ENCODE measurements at regions not wholly inside any gene's neighbourhood (a gene's known extent, or its start where the extent isn't known, plus 50 kb on each side); places are given as distances from the start of the nearest gene placed in this dataset.

GRCh38 chr4:27094224-27094623, 233.6 kb downstream of the STIM2 start:
- TF ChIP-seq, protein P1, sequence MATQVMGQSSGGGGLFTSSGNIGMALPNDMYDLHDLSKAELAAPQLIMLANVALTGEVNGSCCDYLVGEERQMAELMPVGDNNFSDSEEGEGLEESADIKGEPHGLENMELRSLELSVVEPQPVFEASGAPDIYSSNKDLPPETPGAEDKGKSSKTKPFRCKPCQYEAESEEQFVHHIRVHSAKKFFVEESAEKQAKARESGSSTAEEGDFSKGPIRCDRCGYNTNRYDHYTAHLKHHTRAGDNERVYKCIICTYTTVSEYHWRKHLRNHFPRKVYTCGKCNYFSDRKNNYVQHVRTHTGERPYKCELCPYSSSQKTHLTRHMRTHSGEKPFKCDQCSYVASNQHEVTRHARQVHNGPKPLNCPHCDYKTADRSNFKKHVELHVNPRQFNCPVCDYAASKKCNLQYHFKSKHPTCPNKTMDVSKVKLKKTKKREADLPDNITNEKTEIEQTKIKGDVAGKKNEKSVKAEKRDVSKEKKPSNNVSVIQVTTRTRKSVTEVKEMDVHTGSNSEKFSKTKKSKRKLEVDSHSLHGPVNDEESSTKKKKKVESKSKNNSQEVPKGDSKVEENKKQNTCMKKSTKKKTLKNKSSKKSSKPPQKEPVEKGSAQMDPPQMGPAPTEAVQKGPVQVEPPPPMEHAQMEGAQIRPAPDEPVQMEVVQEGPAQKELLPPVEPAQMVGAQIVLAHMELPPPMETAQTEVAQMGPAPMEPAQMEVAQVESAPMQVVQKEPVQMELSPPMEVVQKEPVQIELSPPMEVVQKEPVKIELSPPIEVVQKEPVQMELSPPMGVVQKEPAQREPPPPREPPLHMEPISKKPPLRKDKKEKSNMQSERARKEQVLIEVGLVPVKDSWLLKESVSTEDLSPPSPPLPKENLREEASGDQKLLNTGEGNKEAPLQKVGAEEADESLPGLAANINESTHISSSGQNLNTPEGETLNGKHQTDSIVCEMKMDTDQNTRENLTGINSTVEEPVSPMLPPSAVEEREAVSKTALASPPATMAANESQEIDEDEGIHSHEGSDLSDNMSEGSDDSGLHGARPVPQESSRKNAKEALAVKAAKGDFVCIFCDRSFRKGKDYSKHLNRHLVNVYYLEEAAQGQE (IDR thresholded peaks at IDR 0.05; ENCODE audit: insufficient replicate concordance, low read depth), result no peak
- TF ChIP-seq, protein P2, sequence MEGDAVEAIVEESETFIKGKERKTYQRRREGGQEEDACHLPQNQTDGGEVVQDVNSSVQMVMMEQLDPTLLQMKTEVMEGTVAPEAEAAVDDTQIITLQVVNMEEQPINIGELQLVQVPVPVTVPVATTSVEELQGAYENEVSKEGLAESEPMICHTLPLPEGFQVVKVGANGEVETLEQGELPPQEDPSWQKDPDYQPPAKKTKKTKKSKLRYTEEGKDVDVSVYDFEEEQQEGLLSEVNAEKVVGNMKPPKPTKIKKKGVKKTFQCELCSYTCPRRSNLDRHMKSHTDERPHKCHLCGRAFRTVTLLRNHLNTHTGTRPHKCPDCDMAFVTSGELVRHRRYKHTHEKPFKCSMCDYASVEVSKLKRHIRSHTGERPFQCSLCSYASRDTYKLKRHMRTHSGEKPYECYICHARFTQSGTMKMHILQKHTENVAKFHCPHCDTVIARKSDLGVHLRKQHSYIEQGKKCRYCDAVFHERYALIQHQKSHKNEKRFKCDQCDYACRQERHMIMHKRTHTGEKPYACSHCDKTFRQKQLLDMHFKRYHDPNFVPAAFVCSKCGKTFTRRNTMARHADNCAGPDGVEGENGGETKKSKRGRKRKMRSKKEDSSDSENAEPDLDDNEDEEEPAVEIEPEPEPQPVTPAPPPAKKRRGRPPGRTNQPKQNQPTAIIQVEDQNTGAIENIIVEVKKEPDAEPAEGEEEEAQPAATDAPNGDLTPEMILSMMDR (IDR thresholded peaks at IDR 0.05; ENCODE audit: insufficient read depth, low read length), result no peak
- TF ChIP-seq POLR2AphosphoS5 (IDR thresholded peaks at IDR 0.05; ENCODE audit: low read depth), result no peak

All from HL-60 (cell line).